Muscle of leg (tissue), 3 donors: ENCODE measurements at regions not wholly inside any gene's neighbourhood (a gene's known extent, or its start where the extent isn't known, plus 50 kb on each side); places are given as distances from the start of the nearest gene placed in this dataset.
"Not testable (repeated sequence)": the region's sequence is repeated elsewhere in the genome, so short reads cannot be mapped to it uniquely, and the experiment has no call there.

Source experiments
- DNase-seq: peaks from one replicate; pipeline ENCODE4 v3.0.0; 2013
- H3K27ac ChIP-seq: one replicate; pipeline ENCODE4 v1.5.1; 2013; ENCODE audit warnings: mild to moderate bottlenecking, low read length, control low read depth
- H3K27me3 ChIP-seq: one replicate; pipeline ENCODE4 v1.6.1; 2013; ENCODE audit warnings: low read length; ENCODE audit not compliant: control insufficient read depth, insufficient read depth
- H3K36me3 ChIP-seq: one replicate; pipeline ENCODE4 v1.6.1; 2013; ENCODE audit warnings: low read length; ENCODE audit not compliant: control insufficient read depth, insufficient read depth
- H3K4me1 ChIP-seq: one replicate; pipeline ENCODE4 v1.6.1; 2013; ENCODE audit warnings: low read length; ENCODE audit not compliant: control insufficient read depth, insufficient read depth
- H3K4me3 ChIP-seq: one replicate; pipeline ENCODE4 v1.5.1; 2013; ENCODE audit warnings: low read length, control low read depth
- H3K9me3 ChIP-seq: replicated peaks from 2 replicates; pipeline ENCODE4 v1.6.1; 2013; ENCODE audit warnings: low read depth, low read length; ENCODE audit not compliant: control insufficient read depth
- WGBS: methylation state at CpG from one replicate; pipeline ENCODE4 v1.1.5; 2013; ENCODE audit warnings: missing lambda C conversion rate; ENCODE audit not compliant: insufficient coverage; 5-methylcytosine and 5-hydroxymethylcytosine counted together

DNA sequence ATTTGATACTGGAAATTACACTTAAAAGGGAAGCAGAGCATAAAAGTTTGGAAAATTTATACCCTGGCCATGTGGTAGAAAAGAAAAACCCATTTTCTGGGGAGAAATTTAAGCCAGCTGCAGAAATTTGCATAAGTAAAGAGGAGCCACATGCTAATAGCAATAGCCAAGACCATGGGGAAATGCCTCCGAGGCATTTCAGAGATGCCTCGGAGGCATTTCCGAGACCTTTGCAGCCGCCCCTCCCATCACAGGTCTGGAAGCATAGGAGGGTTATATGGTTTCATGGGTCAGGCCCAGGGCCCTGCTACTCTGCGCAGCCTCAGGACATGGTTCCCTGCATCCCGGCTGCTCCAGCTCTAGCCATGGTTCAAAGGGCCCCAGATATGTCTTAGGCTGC, 49.9 kb upstream of the NBPF11 start:
- not testable (repeated sequence) for H3K27me3 ChIP-seq
- WGBS = no CpG with 5 or more reads among the region's 6 CpGs

More for the DNA sequence above, 49.9 kb upstream of the NBPF11 start:
- H3K36me3 ChIP-seq, H3K4me3 ChIP-seq, H3K27ac ChIP-seq, H3K4me1 ChIP-seq, H3K9me3 ChIP-seq, DNase-seq: not testable (repeated sequence)
